BE2C (cell line): ENCODE measurements at regions not wholly inside any gene's neighbourhood (a gene's known extent, or its start where the extent isn't known, plus 50 kb on each side); places are given as distances from the start of the nearest gene placed in this dataset.

Source experiments
- DNase-seq: peaks from one replicate; pipeline ENCODE4 v3.0.0-alpha.2; 2020
- H3K27me3 ChIP-seq: fragments of 250-450 bp; sonication (Bioruptor Pico); 2 replicates; pipeline ENCODE4 v1.5.1; 2020; ENCODE audit warnings: mild to moderate bottlenecking
- H3K36me3 ChIP-seq: fragments of 250-450 bp; sonication (Bioruptor Pico); 2 replicates; pipeline ENCODE4 v1.5.1; 2020; ENCODE audit warnings: mild to moderate bottlenecking
- H3K4me1 ChIP-seq: fragments of 250-450 bp; sonication (Bioruptor Pico); 2 replicates; pipeline ENCODE4 v1.5.1; 2020
- H3K4me3 ChIP-seq: 2 replicates; pipeline ENCODE4 v1.5.1; 2011; ENCODE audit warnings: low read depth, low read length
- H3K9me3 ChIP-seq: fragments of 250-450 bp; sonication (Bioruptor Pico); 2 replicates; pipeline ENCODE4 v1.5.1; 2020
- TF ChIP-seq, protein P1 (sequence below): IDR thresholded peaks from 2 replicates; pipeline ENCODE4 v1.5.1; 2012; ENCODE audit warnings: mild to moderate bottlenecking, low read depth, low read length

DNA sequence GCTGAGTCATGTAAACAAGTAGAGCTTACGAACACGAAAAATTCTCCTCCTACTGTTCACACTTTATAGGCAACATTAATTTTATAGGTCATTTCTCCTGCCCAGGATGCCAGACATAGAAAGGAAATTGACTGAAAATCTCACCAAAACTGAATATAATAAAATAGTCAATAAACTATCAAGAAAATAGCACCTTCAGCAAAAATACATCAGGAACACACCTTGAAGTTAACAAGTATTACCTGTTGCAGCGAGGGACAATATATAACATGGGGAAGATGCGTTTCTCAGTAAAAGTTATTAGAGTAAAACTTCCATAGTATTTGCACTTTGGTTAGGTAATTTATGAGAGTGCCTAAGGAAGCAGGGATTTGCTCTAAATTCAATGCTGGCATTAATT lies 344.6 kb downstream of the KCNJ3 start:
- DNase-seq: no peak
- no peaks in the 10 kb centered on the region for H3K9me3 ChIP-seq
- no peak overlapping the region for H3K4me3 ChIP-seq
- no peaks in the 10 kb centered on the region for H3K27me3 ChIP-seq
- no peaks in the 10 kb centered on the region for H3K4me1 ChIP-seq
- no peaks in the 10 kb centered on the region for H3K36me3 ChIP-seq
- TF ChIP-seq, protein P1, sequence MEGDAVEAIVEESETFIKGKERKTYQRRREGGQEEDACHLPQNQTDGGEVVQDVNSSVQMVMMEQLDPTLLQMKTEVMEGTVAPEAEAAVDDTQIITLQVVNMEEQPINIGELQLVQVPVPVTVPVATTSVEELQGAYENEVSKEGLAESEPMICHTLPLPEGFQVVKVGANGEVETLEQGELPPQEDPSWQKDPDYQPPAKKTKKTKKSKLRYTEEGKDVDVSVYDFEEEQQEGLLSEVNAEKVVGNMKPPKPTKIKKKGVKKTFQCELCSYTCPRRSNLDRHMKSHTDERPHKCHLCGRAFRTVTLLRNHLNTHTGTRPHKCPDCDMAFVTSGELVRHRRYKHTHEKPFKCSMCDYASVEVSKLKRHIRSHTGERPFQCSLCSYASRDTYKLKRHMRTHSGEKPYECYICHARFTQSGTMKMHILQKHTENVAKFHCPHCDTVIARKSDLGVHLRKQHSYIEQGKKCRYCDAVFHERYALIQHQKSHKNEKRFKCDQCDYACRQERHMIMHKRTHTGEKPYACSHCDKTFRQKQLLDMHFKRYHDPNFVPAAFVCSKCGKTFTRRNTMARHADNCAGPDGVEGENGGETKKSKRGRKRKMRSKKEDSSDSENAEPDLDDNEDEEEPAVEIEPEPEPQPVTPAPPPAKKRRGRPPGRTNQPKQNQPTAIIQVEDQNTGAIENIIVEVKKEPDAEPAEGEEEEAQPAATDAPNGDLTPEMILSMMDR: no peak

DNA sequence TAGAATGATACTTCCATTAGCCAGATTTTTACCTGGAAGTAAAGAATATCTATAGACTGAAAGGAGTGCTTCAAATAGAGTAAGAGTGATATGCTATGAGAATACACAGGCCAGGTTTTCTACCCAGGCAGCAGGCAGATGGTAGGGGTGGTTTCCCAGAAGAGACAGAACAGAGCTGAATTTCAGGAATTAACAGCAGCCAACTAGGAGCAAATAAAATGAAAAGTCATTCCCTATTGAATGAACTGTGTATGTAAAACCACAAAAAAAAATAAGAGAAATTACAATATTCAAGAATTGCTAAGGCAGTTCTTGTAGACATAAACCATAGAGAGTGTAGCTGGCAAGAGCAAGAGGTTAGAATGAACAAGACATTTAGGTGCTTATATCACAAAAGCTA lies 336.8 kb downstream of the KCNJ3 start:
- Histone ChIP-seq H3K4me1 (no peaks in the 10 kb centered on the region), H3K9me3 (no peaks in the 10 kb centered on the region), H3K36me3 (no peaks in the 10 kb centered on the region), H3K27me3 (no peaks in the 10 kb centered on the region), H3K4me3 (no peak overlapping the region)
- TF ChIP-seq, protein P1: no peak
- no peak for DNase-seq

DNA sequence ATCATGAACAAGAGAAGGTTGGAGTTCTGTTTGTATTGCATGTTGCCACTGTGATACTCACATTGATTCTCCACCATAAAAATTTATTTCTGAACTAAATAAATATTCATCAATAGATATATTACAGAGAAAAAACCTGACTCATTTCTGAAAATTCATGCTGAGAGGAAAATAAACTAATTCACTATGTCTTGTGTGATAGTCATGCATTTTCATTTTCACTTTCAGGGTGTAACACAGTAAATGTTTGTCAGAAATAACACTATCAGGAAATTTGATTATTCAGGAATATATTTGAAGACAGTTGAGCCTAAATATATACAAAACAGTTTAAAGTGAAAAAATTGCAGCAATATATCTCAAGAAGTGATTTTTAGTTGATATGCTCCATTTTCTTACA lies 335.2 kb downstream of the KCNJ3 start:
- H3K4me3 ChIP-seq: no peak overlapping the region
- H3K36me3 ChIP-seq: no peaks in the 10 kb centered on the region
- no peaks in the 10 kb centered on the region for H3K27me3 ChIP-seq
- H3K4me1 ChIP-seq: no peaks in the 10 kb centered on the region
- DNase-seq: no peak
- H3K9me3 ChIP-seq: no peaks in the 10 kb centered on the region
- TF ChIP-seq, protein P1: no peak

DNA sequence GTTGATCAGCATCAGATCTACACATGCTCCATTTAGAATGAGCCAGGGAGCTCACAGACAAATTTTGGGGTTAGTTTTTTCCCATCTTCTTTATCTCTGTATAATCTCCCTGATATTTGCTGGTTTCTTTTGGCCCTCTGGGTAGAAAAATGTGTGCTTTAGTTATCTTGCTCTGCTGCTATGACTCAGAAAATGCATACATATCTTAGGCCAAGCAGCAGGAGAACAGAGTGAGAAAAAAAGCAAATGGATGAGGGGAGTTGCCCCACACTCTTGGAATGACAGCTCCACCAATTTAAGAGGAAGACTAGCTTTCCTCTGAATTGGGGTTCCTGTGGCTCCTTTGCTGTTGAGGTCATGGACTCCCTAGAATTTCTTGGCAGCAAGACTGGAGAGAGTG lies 331.8 kb downstream of the KCNJ3 start:
- TF ChIP-seq, protein P1: no peak
- H3K9me3 ChIP-seq: no peaks in the 10 kb centered on the region
- no peaks in the 10 kb centered on the region for H3K36me3 ChIP-seq
- DNase-seq: no peak
- no peaks in the 10 kb centered on the region for H3K4me1 ChIP-seq
- H3K27me3 ChIP-seq: no peaks in the 10 kb centered on the region
- no peak overlapping the region for H3K4me3 ChIP-seq

DNA sequence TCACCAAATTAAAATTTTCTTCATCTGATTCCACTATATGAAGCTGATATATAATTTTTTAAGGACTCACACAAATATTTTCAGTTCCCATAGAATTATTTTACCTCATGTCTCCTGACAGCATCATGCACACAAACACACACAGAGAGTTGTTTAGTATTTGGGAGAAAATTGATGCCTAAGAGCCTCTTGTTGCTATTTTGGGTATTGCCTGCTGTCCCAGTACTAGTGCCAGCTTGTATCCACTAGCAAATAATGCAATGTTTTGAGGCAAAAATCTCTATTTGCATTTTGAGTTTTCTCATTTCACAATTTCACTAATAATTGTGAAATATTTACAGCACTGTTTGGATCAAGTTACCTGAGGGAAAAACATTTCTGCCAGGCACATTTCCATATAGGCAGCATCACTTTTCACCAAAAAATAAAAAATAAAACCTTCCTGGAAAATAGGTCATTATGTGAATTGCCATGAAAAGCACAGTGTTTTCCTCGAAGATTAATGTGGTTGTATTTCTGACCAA lies 328.2 kb downstream of the KCNJ3 start:
- Histone ChIP-seq H3K36me3 (no peaks in the 10 kb centered on the region), H3K27me3 (no peaks in the 10 kb centered on the region), H3K4me3 (no peak overlapping the region), H3K4me1 (no peaks in the 10 kb centered on the region), H3K9me3 (no peaks in the 10 kb centered on the region)
- TF ChIP-seq, protein P1: no peak
- no peak for DNase-seq

DNA sequence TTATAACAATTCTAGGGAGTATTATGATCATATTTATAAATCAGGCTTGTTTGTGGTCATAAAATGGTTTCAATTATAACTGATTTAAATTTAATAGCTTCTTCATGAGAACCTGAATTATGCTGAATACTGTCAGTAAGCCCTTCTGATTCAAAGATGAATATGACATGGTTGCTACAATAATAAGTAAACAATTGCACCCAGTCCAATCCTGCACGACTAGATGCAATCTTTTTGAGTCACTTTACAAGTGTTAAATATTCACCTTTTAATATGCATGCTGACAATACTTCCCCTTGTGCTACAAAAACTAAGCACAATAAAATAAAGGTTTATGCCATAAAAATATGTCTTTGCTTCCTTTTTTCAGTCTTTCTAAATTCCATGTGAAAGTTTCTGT lies 325.2 kb downstream of the KCNJ3 start:
- TF ChIP-seq, protein P1: no peak
- no peaks in the 10 kb centered on the region for H3K27me3 ChIP-seq
- no peaks in the 10 kb centered on the region for H3K9me3 ChIP-seq
- no peaks in the 10 kb centered on the region for H3K36me3 ChIP-seq
- H3K4me3 ChIP-seq: no peak overlapping the region
- no peaks in the 10 kb centered on the region for H3K4me1 ChIP-seq
- DNase-seq: no peak
